Right hindlimb (tissue), 1 donor: ENCODE measurements at regions not wholly inside any gene's neighbourhood (a gene's known extent, or its start where the extent isn't known, plus 50 kb on each side); places are given as distances from the start of the nearest gene placed in this dataset.
"Not testable (repeated sequence)": the region's sequence is repeated elsewhere in the genome, so short reads cannot be mapped to it uniquely, and the experiment has no call there.

ENCODE experiments used
- DNase-seq: peaks from one replicate; pipeline ENCODE4 v3.0.0-alpha.2; 2018

- no peak for DNase-seq
These were observed 54.9 kb downstream of the NKX2-1 start for GRCh38 chr14:36465178-36465577.

GRCh38 chr14:36462890-36463289 is 57.1 kb downstream of the NKX2-1 start:
- DNase-seq: no peak

- no peak for DNase-seq
These were observed 64.8 kb downstream of the NKX2-1 start for GRCh38 chr14:36455241-36455627.

- no peak for DNase-seq
These were observed 65.3 kb downstream of the NKX2-1 start for GRCh38 chr14:36454599-36455240.

- no peak for DNase-seq
These were observed 67.2 kb downstream of the NKX2-1 start for GRCh38 chr14:36452860-36453259.

GRCh38 chr14:36451310-36452065 is 68.5 kb downstream of the NKX2-1 start:
- no peak for DNase-seq

- no peak for DNase-seq
These were observed 69.5 kb downstream of the NKX2-1 start for GRCh38 chr14:36450550-36450949.

- no peak for DNase-seq
These were observed 70.1 kb downstream of the NKX2-1 start for GRCh38 chr14:36449903-36450302.

- no peak for DNase-seq
These were observed 76.7 kb downstream of the NKX2-1 start for GRCh38 chr14:36443374-36443773.

GRCh38 chr14:36442824-36443241 is 77.2 kb downstream of the NKX2-1 start:
- DNase-seq: no peak

GRCh38 chr14:36441283-36441682 is 78.7 kb downstream of the NKX2-1 start:
- no peak for DNase-seq

- no peak for DNase-seq
These were observed 80.3 kb downstream of the NKX2-1 start for GRCh38 chr14:36439766-36440165.

GRCh38 chr14:36438883-36439282 is 81.1 kb downstream of the NKX2-1 start:
- no peak for DNase-seq

GRCh38 chr14:36430662-36431084 is 89.4 kb downstream of the NKX2-1 start:
- DNase-seq: no peak

GRCh38 chr14:36430169-36430568 is 89.9 kb downstream of the NKX2-1 start:
- DNase-seq: no peak

- DNase-seq: no peak
These were observed 90.3 kb downstream of the NKX2-1 start for GRCh38 chr14:36429692-36430091.

- DNase-seq: no peak
These were observed 91.7 kb downstream of the NKX2-1 start for GRCh38 chr14:36428350-36428749.

- DNase-seq: no peak
These were observed 93.2 kb downstream of the NKX2-1 start for GRCh38 chr14:36426836-36427235.

GRCh38 chr14:36426113-36426512 is 93.9 kb downstream of the NKX2-1 start:
- no peak for DNase-seq

- DNase-seq: no peak
These were observed 95.4 kb downstream of the NKX2-1 start for GRCh38 chr14:36424478-36425102.

- no peak for DNase-seq
These were observed 96.6 kb downstream of the NKX2-1 start for GRCh38 chr14:36423430-36423829.

- no peak for DNase-seq
These were observed 99.8 kb upstream of the MBIP start for GRCh38 chr14:36420149-36420687.

GRCh38 chr14:36418937-36419336 is 98.5 kb upstream of the MBIP start:
- DNase-seq: no peak

- DNase-seq: not testable (repeated sequence)
These were observed 91.5 kb upstream of the MBIP start for GRCh38 chr14:36411951-36412350.
